ENCODE measurements at regions not wholly inside any gene's neighbourhood (a gene's known extent, or its start where the extent isn't known, plus 50 kb on each side); places are given as distances from the start of the nearest gene placed in this dataset.

GRCh38 chr1:18005238-18005637 is 102.4 kb upstream of the IGSF21 start:
- no peak for TF ChIP-seq GLIS3 (CRISPR knock-in tag; IDR thresholded peaks at IDR 0.05)
- TF ChIP-seq TOX (CRISPR knock-in tag; IDR thresholded peaks at IDR 0.05; ENCODE audit: borderline replicate concordance), result no peak
- TF ChIP-seq CSRNP3 (CRISPR knock-in tag; IDR thresholded peaks at IDR 0.05), result no peak
- TF ChIP-seq ZNF565 (CRISPR knock-in tag; conservative IDR thresholded peaks at IDR 0.05; ENCODE audit: low read depth), result no peak
- TF ChIP-seq SNAI2 (CRISPR knock-in tag; IDR thresholded peaks at IDR 0.05), result no peak
- TF ChIP-seq POU6F1 (CRISPR knock-in tag; IDR thresholded peaks at IDR 0.05; ENCODE audit: borderline replicate concordance, low read depth), result no peak
- no peak for TF ChIP-seq PATZ1 (CRISPR knock-in tag; IDR thresholded peaks at IDR 0.05; ENCODE audit: borderline replicate concordance)
- TF ChIP-seq PPARA (CRISPR knock-in tag; IDR thresholded peaks at IDR 0.05; ENCODE audit: borderline replicate concordance), result no peak
- no peak for ATAC-seq

GRCh38 chr1:18007391-18008041 is 100.1 kb upstream of the IGSF21 start:
- TF ChIP-seq SNAI2 (CRISPR knock-in tag; IDR thresholded peaks at IDR 0.05) (no peak), ZNF8 (CRISPR knock-in tag; IDR thresholded peaks at IDR 0.05) (no peak), TCF4 (CRISPR knock-in tag; IDR thresholded peaks at IDR 0.05; ENCODE audit: borderline replicate concordance) (no peak), PATZ1 (CRISPR knock-in tag; IDR thresholded peaks at IDR 0.05; ENCODE audit: borderline replicate concordance) (no peak), GLIS3 (CRISPR knock-in tag; IDR thresholded peaks at IDR 0.05) (no peak), ESRRG (CRISPR knock-in tag; IDR thresholded peaks at IDR 0.05) (no peak)
- no peak for ATAC-seq

GRCh38 chr1:18008081-18008480 is 99.5 kb upstream of the IGSF21 start:
- TF ChIP-seq POU6F1 (CRISPR knock-in tag; IDR thresholded peaks at IDR 0.05; ENCODE audit: borderline replicate concordance, low read depth) (no peak), ZFP30 (CRISPR knock-in tag; IDR thresholded peaks at IDR 0.05) (no peak), TOX (CRISPR knock-in tag; IDR thresholded peaks at IDR 0.05; ENCODE audit: borderline replicate concordance) (no peak), GLIS3 (CRISPR knock-in tag; IDR thresholded peaks at IDR 0.05) (no peak), ZNF70 (CRISPR knock-in tag; IDR thresholded peaks at IDR 0.05) (no peak)
- no peak for ATAC-seq

GRCh38 chr1:18009055-18009454 is 98.5 kb upstream of the IGSF21 start:
- TF ChIP-seq ZFP3 (CRISPR knock-in tag; IDR thresholded peaks at IDR 0.05) (no peak), POU6F1 (CRISPR knock-in tag; IDR thresholded peaks at IDR 0.05; ENCODE audit: borderline replicate concordance, low read depth) (no peak), GLIS3 (CRISPR knock-in tag; IDR thresholded peaks at IDR 0.05) (no peak), ZNF565 (CRISPR knock-in tag; conservative IDR thresholded peaks at IDR 0.05; ENCODE audit: low read depth) (no peak), PPARA (CRISPR knock-in tag; IDR thresholded peaks at IDR 0.05; ENCODE audit: borderline replicate concordance) (no peak), ZFP30 (CRISPR knock-in tag; IDR thresholded peaks at IDR 0.05) (no peak), BACH2 (CRISPR knock-in tag; IDR thresholded peaks at IDR 0.05; ENCODE audit: borderline replicate concordance) (no peak), CREB5 (CRISPR knock-in tag; IDR thresholded peaks at IDR 0.05; ENCODE audit: low read depth) (no peak), ZC3H10 (CRISPR knock-in tag; IDR thresholded peaks at IDR 0.05) (no peak), ESRRG (CRISPR knock-in tag; IDR thresholded peaks at IDR 0.05) (no peak), RARB (CRISPR knock-in tag; IDR thresholded peaks at IDR 0.05) (no peak), TOX (CRISPR knock-in tag; IDR thresholded peaks at IDR 0.05; ENCODE audit: borderline replicate concordance) (no peak)
- no peak for ATAC-seq
